ENCODE measurements at regions not wholly inside any gene's neighbourhood (a gene's known extent, or its start where the extent isn't known, plus 50 kb on each side); places are given as distances from the start of the nearest gene placed in this dataset.

- no peak overlapping the region for H3K4me3 ChIP-seq (ENCODE audit: low read depth, low read length)
- no peak for DNase-seq (ENCODE audit: low read depth)
- TF ChIP-seq CTCF (conservative IDR thresholded peaks at IDR 0.05; ENCODE audit: low read depth, low read length): no peak
Observed at GRCh38 chr4:164058776-164059445, 564.4 kb downstream of the TMA16 start.

- H3K4me3 ChIP-seq (ENCODE audit: low read depth, low read length): no peak overlapping the region
- TF ChIP-seq CTCF (conservative IDR thresholded peaks at IDR 0.05; ENCODE audit: low read depth, low read length): no peak
- no peak for DNase-seq (ENCODE audit: low read depth)
Observed at GRCh38 chr4:164060456-164060855, 566.0 kb downstream of the TMA16 start.

GRCh38 chr4:164068392-164068791 is 573.9 kb downstream of the TMA16 start:
- no peak overlapping the region for H3K4me3 ChIP-seq (ENCODE audit: low read depth, low read length)
- no peak for DNase-seq (ENCODE audit: low read depth)
- TF ChIP-seq CTCF (conservative IDR thresholded peaks at IDR 0.05; ENCODE audit: low read depth, low read length): no peak

- DNase-seq (ENCODE audit: low read depth): no peak
- no peak for TF ChIP-seq CTCF (conservative IDR thresholded peaks at IDR 0.05; ENCODE audit: low read depth, low read length)
- H3K4me3 ChIP-seq (ENCODE audit: low read depth, low read length): no peak overlapping the region
Observed at GRCh38 chr4:164070625-164071024, 576.1 kb downstream of the TMA16 start.

- no peak for TF ChIP-seq CTCF (conservative IDR thresholded peaks at IDR 0.05; ENCODE audit: low read depth, low read length)
- no peak overlapping the region for H3K4me3 ChIP-seq (ENCODE audit: low read depth, low read length)
Observed at GRCh38 chr4:164081371-164081770, 586.9 kb downstream of the TMA16 start.

GRCh38 chr4:164081801-164082200 is 587.3 kb downstream of the TMA16 start:
- H3K4me3 ChIP-seq (ENCODE audit: low read depth, low read length): no peak overlapping the region
- TF ChIP-seq CTCF (conservative IDR thresholded peaks at IDR 0.05; ENCODE audit: low read depth, low read length): no peak
- DNase-seq (ENCODE audit: low read depth): no peak

More at GRCh38 chr4:164081371-164081770, 586.9 kb downstream of the TMA16 start:
- no peak for DNase-seq (ENCODE audit: low read depth)

- no peak overlapping the region for H3K4me3 ChIP-seq (ENCODE audit: low read depth, low read length)
- no peak for DNase-seq (ENCODE audit: low read depth)
- no peak for TF ChIP-seq CTCF (conservative IDR thresholded peaks at IDR 0.05; ENCODE audit: low read depth, low read length)
Observed at GRCh38 chr4:164087733-164088132, 593.2 kb downstream of the TMA16 start.
